Transverse colon (tissue), 3 donors: ENCODE measurements at regions not wholly inside any gene's neighbourhood (a gene's known extent, or its start where the extent isn't known, plus 50 kb on each side); places are given as distances from the start of the nearest gene placed in this dataset.
"Not testable (repeated sequence)": the region's sequence is repeated elsewhere in the genome, so short reads cannot be mapped to it uniquely, and the experiment has no call there.

ENCODE experiments used
- POLR2A ChIP-seq: fragments of 450-650 bp; IDR thresholded peaks from one replicate; pipeline ENCODE4 v1.6.1; 2016; ENCODE audit warnings: antibody characterized with exemption, mild to moderate bottlenecking, moderate library complexity
- TF ChIP-seq, protein P1 (sequence below), 5 experiments: fragments of 200-600 bp in 3 of 5; fragments of 450-650 bp in 2 of 5; sonication (generic) in 3 of 5; IDR thresholded peaks; 1 replicate in 2 of 5; 2 replicates in 3 of 5; pipeline ENCODE4 v1.5.1; 2016 to 2017; ENCODE audit warnings: antibody characterized with exemption in 5 of 5, inconsistent platforms in 3 of 5, mild to moderate bottlenecking in 2 of 5, moderate library complexity in 1 of 5

- TF ChIP-seq POLR2A: not testable (repeated sequence)
- TF ChIP-seq, protein P1, sequence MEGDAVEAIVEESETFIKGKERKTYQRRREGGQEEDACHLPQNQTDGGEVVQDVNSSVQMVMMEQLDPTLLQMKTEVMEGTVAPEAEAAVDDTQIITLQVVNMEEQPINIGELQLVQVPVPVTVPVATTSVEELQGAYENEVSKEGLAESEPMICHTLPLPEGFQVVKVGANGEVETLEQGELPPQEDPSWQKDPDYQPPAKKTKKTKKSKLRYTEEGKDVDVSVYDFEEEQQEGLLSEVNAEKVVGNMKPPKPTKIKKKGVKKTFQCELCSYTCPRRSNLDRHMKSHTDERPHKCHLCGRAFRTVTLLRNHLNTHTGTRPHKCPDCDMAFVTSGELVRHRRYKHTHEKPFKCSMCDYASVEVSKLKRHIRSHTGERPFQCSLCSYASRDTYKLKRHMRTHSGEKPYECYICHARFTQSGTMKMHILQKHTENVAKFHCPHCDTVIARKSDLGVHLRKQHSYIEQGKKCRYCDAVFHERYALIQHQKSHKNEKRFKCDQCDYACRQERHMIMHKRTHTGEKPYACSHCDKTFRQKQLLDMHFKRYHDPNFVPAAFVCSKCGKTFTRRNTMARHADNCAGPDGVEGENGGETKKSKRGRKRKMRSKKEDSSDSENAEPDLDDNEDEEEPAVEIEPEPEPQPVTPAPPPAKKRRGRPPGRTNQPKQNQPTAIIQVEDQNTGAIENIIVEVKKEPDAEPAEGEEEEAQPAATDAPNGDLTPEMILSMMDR (IDR thresholded peaks at IDR 0.05): not testable (repeated sequence)
Measured at GRCh38 chr2:110371633-110372032, 101.0 kb downstream of the LIMS4 start.
